ENCODE measurements at regions not wholly inside any gene's neighbourhood (a gene's known extent, or its start where the extent isn't known, plus 50 kb on each side); places are given as distances from the start of the nearest gene placed in this dataset.

DNA sequence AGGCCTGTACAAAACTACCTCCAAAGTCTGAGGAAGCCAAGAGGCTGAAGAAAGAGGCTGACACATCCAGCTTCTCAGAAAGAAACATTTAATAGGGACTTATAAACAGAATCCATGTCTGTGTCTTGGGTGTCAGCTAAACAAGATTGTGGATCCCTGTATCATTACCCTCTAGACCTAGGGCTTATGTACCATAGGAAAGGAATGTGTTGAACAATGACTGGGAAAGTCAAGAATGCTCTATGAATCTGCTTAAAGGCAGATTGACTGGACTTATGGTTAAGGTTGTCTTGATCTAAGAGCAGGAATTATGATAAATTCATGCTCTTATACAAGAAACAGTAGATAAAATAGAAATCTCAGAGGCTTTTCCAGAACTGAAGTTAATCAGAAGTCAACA, 335.7 kb upstream of the RPS23 start:
- H3K27ac ChIP-seq (ENCODE audit: low read depth in 1 of 2, low read length in 2 of 2): no peak overlapping the region
- no peaks in the 10 kb centered on the region for H3K36me3 ChIP-seq (ENCODE audit: control insufficient read depth in 4 of 4, insufficient read depth in 3 of 4, low read depth in 1 of 4, low read length in 3 of 4)
- H3K9me3 ChIP-seq (ENCODE audit: control insufficient read depth in 4 of 4, low read length in 3 of 4): no peaks in the 10 kb centered on the region
- H3K27me3 ChIP-seq (ENCODE audit: control insufficient read depth in 4 of 4, insufficient read depth in 4 of 4, low read length in 3 of 4): no peaks in the 10 kb centered on the region
- H3K9ac ChIP-seq (ENCODE audit: low read depth in 1 of 2, low read length in 2 of 2): no peak overlapping the region
- H3K4me3 ChIP-seq (ENCODE audit: low read depth in 1 of 3, low read length in 3 of 3): no peak overlapping the region
- TF ChIP-seq HNF4A (conservative IDR thresholded peaks at IDR 0.05) (no peak), NR2F2 (IDR thresholded peaks at IDR 0.05) (no peak), SP1 (IDR thresholded peaks at IDR 0.05) (no peak), HNF4G (IDR thresholded peaks at IDR 0.05) (no peak), YY1 (IDR thresholded peaks at IDR 0.05) (no peak)
- TF ChIP-seq, protein P1, sequence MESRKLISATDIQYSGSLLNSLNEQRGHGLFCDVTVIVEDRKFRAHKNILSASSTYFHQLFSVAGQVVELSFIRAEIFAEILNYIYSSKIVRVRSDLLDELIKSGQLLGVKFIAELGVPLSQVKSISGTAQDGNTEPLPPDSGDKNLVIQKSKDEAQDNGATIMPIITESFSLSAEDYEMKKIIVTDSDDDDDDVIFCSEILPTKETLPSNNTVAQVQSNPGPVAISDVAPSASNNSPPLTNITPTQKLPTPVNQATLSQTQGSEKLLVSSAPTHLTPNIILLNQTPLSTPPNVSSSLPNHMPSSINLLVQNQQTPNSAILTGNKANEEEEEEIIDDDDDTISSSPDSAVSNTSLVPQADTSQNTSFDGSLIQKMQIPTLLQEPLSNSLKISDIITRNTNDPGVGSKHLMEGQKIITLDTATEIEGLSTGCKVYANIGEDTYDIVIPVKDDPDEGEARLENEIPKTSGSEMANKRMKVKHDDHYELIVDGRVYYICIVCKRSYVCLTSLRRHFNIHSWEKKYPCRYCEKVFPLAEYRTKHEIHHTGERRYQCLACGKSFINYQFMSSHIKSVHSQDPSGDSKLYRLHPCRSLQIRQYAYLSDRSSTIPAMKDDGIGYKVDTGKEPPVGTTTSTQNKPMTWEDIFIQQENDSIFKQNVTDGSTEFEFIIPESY (IDR thresholded peaks at IDR 0.05): no peak
- TF ChIP-seq, protein P2, sequence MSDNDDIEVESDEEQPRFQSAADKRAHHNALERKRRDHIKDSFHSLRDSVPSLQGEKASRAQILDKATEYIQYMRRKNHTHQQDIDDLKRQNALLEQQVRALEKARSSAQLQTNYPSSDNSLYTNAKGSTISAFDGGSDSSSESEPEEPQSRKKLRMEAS (IDR thresholded peaks at IDR 0.05): no peak
- no peak for DNase-seq (ENCODE audit: low spot score)
- H3K4me1 ChIP-seq (ENCODE audit: control insufficient read depth in 4 of 4, insufficient read depth in 4 of 4, low read length in 3 of 4): no peaks in the 10 kb centered on the region

- TF ChIP-seq, protein P2 (IDR thresholded peaks at IDR 0.05): no peak
- TF ChIP-seq FOXA2 (IDR thresholded peaks at IDR 0.05) (no peak), HNF4A (conservative IDR thresholded peaks at IDR 0.05) (no peak), YY1 (IDR thresholded peaks at IDR 0.05) (no peak), GABPA (IDR thresholded peaks at IDR 0.05 in 1 of 2, conservative IDR thresholded peaks at IDR 0.05 in 1 of 2) (no peak)
- Histone ChIP-seq H3K36me3 (ENCODE audit: control insufficient read depth in 4 of 4, insufficient read depth in 3 of 4, low read depth in 1 of 4, low read length in 3 of 4) (no peaks in the 10 kb centered on the region), H3K27me3 (ENCODE audit: control insufficient read depth in 4 of 4, insufficient read depth in 4 of 4, low read length in 3 of 4) (no peaks in the 10 kb centered on the region), H3K9ac (ENCODE audit: low read depth in 1 of 2, low read length in 2 of 2) (no peak overlapping the region), H3K4me3 (ENCODE audit: low read depth in 1 of 3, low read length in 3 of 3) (no peak overlapping the region), H3K9me3 (ENCODE audit: control insufficient read depth in 4 of 4, low read length in 3 of 4) (no peaks in the 10 kb centered on the region), H3K27ac (ENCODE audit: low read depth in 1 of 2, low read length in 2 of 2) (no peak overlapping the region), H3K4me1 (ENCODE audit: control insufficient read depth in 4 of 4, insufficient read depth in 4 of 4, low read length in 3 of 4) (no peaks in the 10 kb centered on the region)
- DNase-seq (ENCODE audit: low spot score): no peak
- 91% methylated on average over 3 of the region's 3 CpGs for WGBS
These were observed 332.5 kb upstream of the RPS23 start for GRCh38 chr5:82610686-82611085.

GRCh38 chr5:82605441-82605973, 327.4 kb upstream of the RPS23 start:
- H3K9ac ChIP-seq (ENCODE audit: low read depth in 1 of 2, low read length in 2 of 2): no peak overlapping the region
- H3K36me3 ChIP-seq (ENCODE audit: control insufficient read depth in 4 of 4, insufficient read depth in 3 of 4, low read depth in 1 of 4, low read length in 3 of 4): no peaks in the 10 kb centered on the region
- H3K4me1 ChIP-seq (ENCODE audit: control insufficient read depth in 4 of 4, insufficient read depth in 4 of 4, low read length in 3 of 4): no peaks in the 10 kb centered on the region
- no peaks in the 10 kb centered on the region for H3K27me3 ChIP-seq (ENCODE audit: control insufficient read depth in 4 of 4, insufficient read depth in 4 of 4, low read length in 3 of 4)
- DNase-seq (ENCODE audit: low spot score): no peak
- H3K9me3 ChIP-seq (ENCODE audit: control insufficient read depth in 4 of 4, low read length in 3 of 4): no peaks in the 10 kb centered on the region
- H3K4me3 ChIP-seq (ENCODE audit: low read depth in 1 of 3, low read length in 3 of 3): no peak overlapping the region
- TF ChIP-seq, protein P3, sequence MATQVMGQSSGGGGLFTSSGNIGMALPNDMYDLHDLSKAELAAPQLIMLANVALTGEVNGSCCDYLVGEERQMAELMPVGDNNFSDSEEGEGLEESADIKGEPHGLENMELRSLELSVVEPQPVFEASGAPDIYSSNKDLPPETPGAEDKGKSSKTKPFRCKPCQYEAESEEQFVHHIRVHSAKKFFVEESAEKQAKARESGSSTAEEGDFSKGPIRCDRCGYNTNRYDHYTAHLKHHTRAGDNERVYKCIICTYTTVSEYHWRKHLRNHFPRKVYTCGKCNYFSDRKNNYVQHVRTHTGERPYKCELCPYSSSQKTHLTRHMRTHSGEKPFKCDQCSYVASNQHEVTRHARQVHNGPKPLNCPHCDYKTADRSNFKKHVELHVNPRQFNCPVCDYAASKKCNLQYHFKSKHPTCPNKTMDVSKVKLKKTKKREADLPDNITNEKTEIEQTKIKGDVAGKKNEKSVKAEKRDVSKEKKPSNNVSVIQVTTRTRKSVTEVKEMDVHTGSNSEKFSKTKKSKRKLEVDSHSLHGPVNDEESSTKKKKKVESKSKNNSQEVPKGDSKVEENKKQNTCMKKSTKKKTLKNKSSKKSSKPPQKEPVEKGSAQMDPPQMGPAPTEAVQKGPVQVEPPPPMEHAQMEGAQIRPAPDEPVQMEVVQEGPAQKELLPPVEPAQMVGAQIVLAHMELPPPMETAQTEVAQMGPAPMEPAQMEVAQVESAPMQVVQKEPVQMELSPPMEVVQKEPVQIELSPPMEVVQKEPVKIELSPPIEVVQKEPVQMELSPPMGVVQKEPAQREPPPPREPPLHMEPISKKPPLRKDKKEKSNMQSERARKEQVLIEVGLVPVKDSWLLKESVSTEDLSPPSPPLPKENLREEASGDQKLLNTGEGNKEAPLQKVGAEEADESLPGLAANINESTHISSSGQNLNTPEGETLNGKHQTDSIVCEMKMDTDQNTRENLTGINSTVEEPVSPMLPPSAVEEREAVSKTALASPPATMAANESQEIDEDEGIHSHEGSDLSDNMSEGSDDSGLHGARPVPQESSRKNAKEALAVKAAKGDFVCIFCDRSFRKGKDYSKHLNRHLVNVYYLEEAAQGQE (IDR thresholded peaks at IDR 0.05): no peak
- TF ChIP-seq, protein P2 (IDR thresholded peaks at IDR 0.05): no peak
- TF ChIP-seq RAD21 (IDR thresholded peaks at IDR 0.05) (no peak), JUND (IDR thresholded peaks at IDR 0.05) (no peak), FOXA1 (IDR thresholded peaks at IDR 0.05) (no peak), CTCF (IDR thresholded peaks at IDR 0.05; ENCODE audit: low read depth, low read length, missing input control) (no peak), TAF1 (conservative IDR thresholded peaks at IDR 0.05) (no peak), ATF3 (IDR thresholded peaks at IDR 0.05) (no peak), RXRA (IDR thresholded peaks at IDR 0.05) (no peak), FOXA2 (IDR thresholded peaks at IDR 0.05) (no peak)
- TF ChIP-seq, protein P1 (IDR thresholded peaks at IDR 0.05): no peak
- no peak overlapping the region for H3K27ac ChIP-seq (ENCODE audit: low read depth in 1 of 2, low read length in 2 of 2)
- WGBS: 90% methylated on average over 2 of the region's 2 CpGs
